Rectal smooth muscle tissue (tissue), 1 donor: ENCODE measurements at regions not wholly inside any gene's neighbourhood (a gene's known extent, or its start where the extent isn't known, plus 50 kb on each side); places are given as distances from the start of the nearest gene placed in this dataset.

Experiments
- H3K27ac ChIP-seq: one replicate; pipeline ENCODE4 v1.7.0; 2013; ENCODE audit warnings: low read depth, low read length, inconsistent platforms
- H3K27me3 ChIP-seq: one replicate; pipeline ENCODE4 v1.7.0; 2013; ENCODE audit warnings: low read length; ENCODE audit not compliant: control insufficient read depth, insufficient read depth
- H3K36me3 ChIP-seq: one replicate; pipeline ENCODE4 v1.7.0; 2013; ENCODE audit warnings: low read length; ENCODE audit not compliant: control insufficient read depth, insufficient read depth
- H3K4me1 ChIP-seq: one replicate; pipeline ENCODE4 v1.7.0; 2013; ENCODE audit warnings: low read length; ENCODE audit not compliant: control insufficient read depth, insufficient read depth
- H3K4me3 ChIP-seq: one replicate; pipeline ENCODE4 v1.7.0; 2013; ENCODE audit warnings: low read length
- H3K9ac ChIP-seq: one replicate; pipeline ENCODE4 v1.7.0; 2013; ENCODE audit warnings: low read length

GRCh38 chr17:63116967-63117830, 151.2 kb downstream of the TANC2 start:
- no peak overlapping the region for H3K9ac ChIP-seq
- H3K36me3 ChIP-seq = no peaks in the 10 kb centered on the region
- no peak overlapping the region for H3K4me3 ChIP-seq
- no peaks in the 10 kb centered on the region for H3K27me3 ChIP-seq
- H3K27ac ChIP-seq = no peak overlapping the region
- no peaks in the 10 kb centered on the region for H3K4me1 ChIP-seq

DNA sequence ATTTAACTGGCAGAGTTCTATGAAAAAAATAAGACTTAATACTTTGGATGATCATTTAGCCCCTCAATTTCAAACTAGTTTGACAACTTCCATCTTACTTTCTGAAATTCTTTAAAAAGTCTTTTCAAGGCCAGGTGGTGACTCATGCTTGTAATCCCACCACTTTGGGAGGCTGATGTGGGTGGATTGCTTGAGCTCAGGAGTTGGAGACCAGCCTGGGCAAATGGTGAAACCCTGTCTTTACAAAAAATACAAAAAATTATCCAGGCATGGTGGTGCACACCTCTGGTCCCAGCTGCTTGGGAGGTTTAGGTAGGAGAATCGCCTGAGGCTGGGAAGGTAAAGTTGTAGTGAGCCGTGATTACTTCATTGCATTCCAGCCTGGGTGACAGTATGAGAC, 154.4 kb downstream of the TANC2 start:
- no peak overlapping the region for H3K4me3 ChIP-seq
- H3K4me1 ChIP-seq = no peaks in the 10 kb centered on the region
- no peak overlapping the region for H3K27ac ChIP-seq
- H3K9ac ChIP-seq = no peak overlapping the region
- H3K36me3 ChIP-seq = no peaks in the 10 kb centered on the region
- H3K27me3 ChIP-seq = no peaks in the 10 kb centered on the region

- Histone ChIP-seq H3K27ac (no peak overlapping the region), H3K4me1 (no peaks in the 10 kb centered on the region), H3K4me3 (no peak overlapping the region), H3K27me3 (no peaks in the 10 kb centered on the region), H3K36me3 (no peaks in the 10 kb centered on the region), H3K9ac (no peak overlapping the region)
These were observed 158.5 kb downstream of the TANC2 start for GRCh38 chr17:63124536-63124935.

- no peak overlapping the region for H3K27ac ChIP-seq
- no peaks in the 10 kb centered on the region for H3K27me3 ChIP-seq
- no peaks in the 10 kb centered on the region for H3K4me1 ChIP-seq
- H3K36me3 ChIP-seq = no peaks in the 10 kb centered on the region
- H3K9ac ChIP-seq = no peak overlapping the region
- no peak overlapping the region for H3K4me3 ChIP-seq
These were observed 158.9 kb downstream of the TANC2 start for GRCh38 chr17:63124958-63125357.

GRCh38 chr17:63125987-63126386, 160.0 kb downstream of the TANC2 start:
- Histone ChIP-seq H3K9ac (no peak overlapping the region), H3K27me3 (no peaks in the 10 kb centered on the region), H3K36me3 (no peaks in the 10 kb centered on the region), H3K4me1 (no peaks in the 10 kb centered on the region), H3K27ac (no peak overlapping the region), H3K4me3 (no peak overlapping the region)

DNA sequence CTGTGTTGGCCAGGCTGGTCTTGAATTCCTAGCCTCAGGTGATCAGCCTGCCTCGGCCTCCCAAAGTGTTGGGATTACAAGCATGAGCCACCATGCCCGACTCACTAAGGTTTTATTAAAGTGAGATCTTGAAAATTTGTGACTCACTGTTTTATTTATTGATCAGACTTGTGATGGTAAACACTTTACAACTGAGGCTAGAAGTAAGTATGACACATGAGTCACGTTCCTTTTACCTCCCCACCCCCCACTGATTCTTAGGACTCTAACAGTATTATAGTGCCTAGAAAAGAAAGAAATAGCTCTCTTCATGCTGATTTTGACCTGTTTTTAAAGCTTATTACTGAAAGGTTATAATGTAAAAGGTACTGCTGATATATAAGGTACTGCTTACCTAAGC, 160.6 kb downstream of the TANC2 start:
- Histone ChIP-seq H3K4me3 (no peak overlapping the region), H3K9ac (no peak overlapping the region), H3K27ac (no peak overlapping the region), H3K36me3 (no peaks in the 10 kb centered on the region), H3K4me1 (no peaks in the 10 kb centered on the region), H3K27me3 (no peaks in the 10 kb centered on the region)

GRCh38 chr17:63132459-63132911, 166.4 kb downstream of the TANC2 start:
- Histone ChIP-seq H3K27ac (no peak overlapping the region), H3K9ac (no peak overlapping the region), H3K27me3 (no peaks in the 10 kb centered on the region), H3K36me3 (no peaks in the 10 kb centered on the region), H3K4me1 (no peaks in the 10 kb centered on the region), H3K4me3 (no peak overlapping the region)

DNA sequence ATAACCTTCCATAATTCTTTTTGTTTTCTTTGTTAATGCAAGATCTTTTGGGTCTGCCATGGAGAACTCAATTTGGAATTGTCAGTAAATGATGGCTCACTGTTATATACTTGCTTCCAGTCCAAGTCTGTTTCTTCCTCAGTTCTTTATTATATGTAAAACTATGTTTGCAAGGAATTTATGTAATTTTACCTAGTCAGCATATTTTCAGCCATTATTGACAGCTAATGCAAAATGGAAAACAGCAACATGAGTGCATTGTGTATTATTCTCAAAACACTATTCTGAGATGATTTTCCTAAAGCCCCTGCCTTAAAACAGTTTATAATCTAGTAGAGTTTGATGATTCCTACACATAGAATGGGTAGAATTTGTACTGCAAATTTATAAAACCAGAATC, 167.5 kb downstream of the TANC2 start:
- Histone ChIP-seq H3K4me1 (no peaks in the 10 kb centered on the region), H3K9ac (no peak overlapping the region), H3K36me3 (no peaks in the 10 kb centered on the region), H3K27me3 (no peaks in the 10 kb centered on the region), H3K4me3 (no peak overlapping the region), H3K27ac (no peak overlapping the region)

DNA sequence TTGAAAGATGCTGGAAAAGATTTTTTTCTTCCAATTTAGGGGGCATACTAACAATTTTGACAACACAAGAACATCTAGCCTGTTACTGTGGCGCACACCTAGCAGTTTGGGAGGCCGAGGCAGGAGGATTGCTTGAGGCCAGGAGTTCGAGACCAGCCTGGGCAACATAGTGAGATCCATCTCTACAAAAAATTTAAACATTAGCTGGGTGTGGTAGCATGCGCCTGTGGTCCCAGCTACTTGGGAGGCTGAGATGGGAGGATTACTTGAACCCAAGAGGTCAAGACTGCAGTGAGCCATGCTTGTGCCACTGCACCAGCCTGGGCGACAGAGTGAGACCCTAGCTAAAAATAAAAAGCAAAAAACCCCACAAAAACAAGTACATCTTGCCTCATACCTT, 168.8 kb downstream of the TANC2 start:
- Histone ChIP-seq H3K9ac (no peak overlapping the region), H3K36me3 (no peaks in the 10 kb centered on the region), H3K4me1 (no peaks in the 10 kb centered on the region), H3K27me3 (no peaks in the 10 kb centered on the region), H3K27ac (no peak overlapping the region), H3K4me3 (no peak overlapping the region)

DNA sequence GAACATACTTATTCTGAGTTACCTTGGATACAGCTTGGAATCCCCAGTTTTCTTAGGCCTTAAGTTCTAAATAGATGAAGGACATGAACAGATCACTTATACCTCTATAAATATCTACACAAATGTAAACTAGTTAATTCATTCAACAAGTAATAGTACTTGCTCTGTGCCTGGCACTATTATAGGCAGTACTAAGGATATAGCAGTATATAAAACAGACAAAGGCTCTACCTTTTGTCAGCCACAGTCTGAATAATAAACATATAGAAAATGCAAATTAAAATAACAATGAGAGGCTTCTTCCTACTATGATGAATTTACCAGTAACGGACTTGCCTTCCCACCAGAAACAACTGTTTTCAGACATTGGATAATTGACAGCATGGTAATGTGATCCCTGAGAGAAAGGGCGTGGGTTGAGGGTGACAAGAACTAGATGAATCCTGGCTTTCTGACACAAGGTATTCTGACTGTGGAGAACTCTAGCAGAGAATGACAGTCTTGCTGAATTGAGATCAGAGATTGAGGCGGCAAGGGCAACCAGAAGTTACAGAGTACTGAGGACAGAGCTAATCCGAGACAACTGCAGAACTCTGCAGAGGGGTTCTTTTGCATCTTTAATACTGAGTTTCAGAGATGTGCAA, 170.5 kb downstream of the TANC2 start:
- no peak overlapping the region for H3K4me3 ChIP-seq
- H3K27me3 ChIP-seq = no peaks in the 10 kb centered on the region
- no peak overlapping the region for H3K27ac ChIP-seq
- no peaks in the 10 kb centered on the region for H3K4me1 ChIP-seq
- H3K9ac ChIP-seq = no peak overlapping the region
- H3K36me3 ChIP-seq = no peaks in the 10 kb centered on the region

GRCh38 chr17:63137163-63137562, 171.1 kb downstream of the TANC2 start:
- no peaks in the 10 kb centered on the region for H3K36me3 ChIP-seq
- H3K4me3 ChIP-seq = no peak overlapping the region
- no peak overlapping the region for H3K9ac ChIP-seq
- H3K4me1 ChIP-seq = no peaks in the 10 kb centered on the region
- no peak overlapping the region for H3K27ac ChIP-seq
- H3K27me3 ChIP-seq = no peaks in the 10 kb centered on the region

GRCh38 chr17:63138713-63139112, 172.7 kb downstream of the TANC2 start:
- no peaks in the 10 kb centered on the region for H3K4me1 ChIP-seq
- no peaks in the 10 kb centered on the region for H3K27me3 ChIP-seq
- no peak overlapping the region for H3K4me3 ChIP-seq
- H3K9ac ChIP-seq = no peak overlapping the region
- H3K36me3 ChIP-seq = no peaks in the 10 kb centered on the region
- H3K27ac ChIP-seq = no peak overlapping the region

GRCh38 chr17:63139356-63139755, 173.3 kb downstream of the TANC2 start:
- no peaks in the 10 kb centered on the region for H3K27me3 ChIP-seq
- no peaks in the 10 kb centered on the region for H3K36me3 ChIP-seq
- H3K4me1 ChIP-seq = no peaks in the 10 kb centered on the region
- no peak overlapping the region for H3K4me3 ChIP-seq
- H3K27ac ChIP-seq = no peak overlapping the region
- no peak overlapping the region for H3K9ac ChIP-seq
